H1 (cell line): ENCODE measurements at regions not wholly inside any gene's neighbourhood (a gene's known extent, or its start where the extent isn't known, plus 50 kb on each side); places are given as distances from the start of the nearest gene placed in this dataset.

ENCODE experiments used
- CTCF ChIA-PET: fragments of 300-600 bp; sonication (Branson Sonifier 250); formaldehyde crosslinking; loops from one replicate; lab custom pipeline; 2021; ENCODE audit not compliant: partially characterized antibody; lab: Charles Lee
- POLR2A ChIA-PET: fragments of 300-600 bp; sonication (Branson Sonifier 250); formaldehyde crosslinking; loops from one replicate; lab custom pipeline; 2021; ENCODE audit warnings: inconsistent platforms; ENCODE audit not compliant: partially characterized antibody; lab: Charles Lee
- DNase-seq, 2 experiments: peaks; one replicate each; pipeline versions ENCODE4 v3.0.0 to v3.0.0-alpha.2; 2010 to 2022; ENCODE audit warnings: low spot score in 2 of 2, low read depth in 1 of 2, mixed read lengths in 1 of 2
- FAIRE-seq: peaks from 2 replicates; lab custom pipeline; 2011; peaks lifted over from hg19 to GRCh38; lab: Jason Lieb, UNC
- H2AFZ ChIP-seq: 2 replicates; pipeline ENCODE4 v1.8.1; 2012; ENCODE audit warnings: low read length, inconsistent platforms
- H2AK5ac ChIP-seq: 2 replicates; pipeline ENCODE4 v1.6.1; 2013; ENCODE audit warnings: low read depth, low read length
- H2BK120ac ChIP-seq: replicated peaks from 2 replicates; pipeline ENCODE3; 2013; ENCODE audit warnings: low read depth, low read length, inconsistent platforms
- H2BK12ac ChIP-seq: 2 replicates; pipeline ENCODE4 v1.6.1; 2013; ENCODE audit warnings: low read depth, low read length
- H2BK15ac ChIP-seq: 2 replicates; pipeline ENCODE4 v1.6.1; 2013; ENCODE audit warnings: low read length
- H2BK20ac ChIP-seq: 2 replicates; pipeline ENCODE4 v1.6.1; 2013; ENCODE audit warnings: low read length
- H2BK5ac ChIP-seq: 2 replicates; pipeline ENCODE4 v1.6.1; 2013; ENCODE audit warnings: low read depth, low read length
- H3K14ac ChIP-seq: 2 replicates; pipeline ENCODE4 v1.6.1; 2013; ENCODE audit warnings: inconsistent platforms; ENCODE audit not compliant: insufficient read length
- H3K18ac ChIP-seq: 2 replicates; pipeline ENCODE4 v1.6.1; 2013; ENCODE audit warnings: low read length; ENCODE audit errors: extremely low read depth
- H3K23ac ChIP-seq: 2 replicates; pipeline ENCODE4 v1.6.1; 2013; ENCODE audit warnings: inconsistent platforms; ENCODE audit not compliant: insufficient read length
- H3K23me2 ChIP-seq: 2 replicates; pipeline ENCODE4 v1.6.1; 2013; ENCODE audit warnings: low read depth, low read length
- H3K27ac ChIP-seq: 2 replicates; pipeline ENCODE4 v1.6.1; 2011; ENCODE audit warnings: low read depth, low read length, inconsistent platforms
- H3K27me3 ChIP-seq, 4 experiments: replicated peaks in 1 of 4; 1 replicate in 1 of 4; 2 replicates in 3 of 4; pipeline versions ENCODE4 v1.6.1 to v1.8.1; 2011 to 2013; ENCODE audit warnings: low read length in 3 of 4, mild to moderate bottlenecking in 3 of 4, inconsistent platforms in 2 of 4, mixed read lengths in 2 of 4, moderate library complexity in 1 of 4; ENCODE audit not compliant: control insufficient read depth in 3 of 4, insufficient read depth in 3 of 4; ENCODE audit errors: extremely low read depth in 1 of 4
- H3K36me3 ChIP-seq, 4 experiments: 2 replicates each; pipeline versions ENCODE4 v1.6.1 to v1.8.1; 2011 to 2013; ENCODE audit warnings: mild to moderate bottlenecking in 4 of 4, low read length in 3 of 4, moderate library complexity in 2 of 4, control low read depth in 1 of 4, inconsistent platforms in 1 of 4; ENCODE audit not compliant: insufficient read depth in 4 of 4, control insufficient read depth in 2 of 4
- H3K4ac ChIP-seq: replicated peaks from 2 replicates; pipeline ENCODE3; 2013; ENCODE audit warnings: low read length, low read depth, mixed read lengths, inconsistent platforms; ENCODE audit not compliant: insufficient read length
- H3K4me1 ChIP-seq, 4 experiments: replicated peaks in 1 of 4; 1 replicate in 1 of 4; 2 replicates in 3 of 4; pipeline versions ENCODE4 v1.6.1 to v1.8.1; 2011 to 2013; ENCODE audit warnings: low read length in 3 of 4, inconsistent platforms in 2 of 4, mixed read lengths in 1 of 4; ENCODE audit not compliant: insufficient read depth in 4 of 4, control insufficient read depth in 3 of 4
- H3K4me2 ChIP-seq, 2 experiments: 2 replicates each; pipeline versions ENCODE4 v1.6.1 to v1.8.1; 2011 to 2013; ENCODE audit warnings: low read depth in 2 of 2, low read length in 2 of 2, control low read depth in 1 of 2, inconsistent platforms in 1 of 2, mild to moderate bottlenecking in 1 of 2; ENCODE audit not compliant: insufficient read depth in 1 of 2
- H3K4me3 ChIP-seq, 4 experiments: fragments of 200-600, 300-600 bp in 1 of 4; sonication (generic), shearing (Covaris generic), sonication (Bioruptor Twin) in 1 of 4; 2 replicates each; pipeline versions ENCODE4 v1.5.1 to v1.8.1; 2011 to 2016; ENCODE audit warnings: low read length in 4 of 4, low read depth in 3 of 4, control low read depth in 2 of 4, inconsistent platforms in 2 of 4, mild to moderate bottlenecking in 2 of 4, mixed read lengths in 1 of 4, moderate library complexity in 1 of 4; ENCODE audit not compliant: insufficient read depth in 2 of 4; ENCODE audit errors: extremely low read depth in 1 of 4
- H3K56ac ChIP-seq: replicated peaks from 2 replicates; pipeline ENCODE3; 2013; ENCODE audit warnings: low read depth, mild to moderate bottlenecking, mixed read lengths, low read length, inconsistent platforms; ENCODE audit not compliant: insufficient read length
- H3K79me1 ChIP-seq: 2 replicates; pipeline ENCODE4 v1.6.1; 2013; ENCODE audit warnings: low read depth, low read length, control low read depth
- H3K79me2 ChIP-seq, 2 experiments: 2 replicates each; pipeline versions ENCODE4 v1.6.1 to v1.8.1; 2012 to 2013; ENCODE audit warnings: low read length in 2 of 2, mild to moderate bottlenecking in 2 of 2, inconsistent platforms in 1 of 2; ENCODE audit not compliant: insufficient read depth in 2 of 2, control insufficient read depth in 1 of 2
- H3K9ac ChIP-seq, 4 experiments: replicated peaks in 1 of 4; 1 replicate in 1 of 4; 2 replicates in 3 of 4; pipeline versions ENCODE4 v1.6.1 to v1.8.1; 2011 to 2013; ENCODE audit warnings: low read depth in 3 of 4, low read length in 3 of 4, control low read depth in 2 of 4, mild to moderate bottlenecking in 2 of 4, moderate library complexity in 2 of 4, inconsistent platforms in 1 of 4; ENCODE audit errors: extremely low read depth in 1 of 4
- H3K9me3 ChIP-seq, 2 experiments: 2 replicates each; pipeline versions ENCODE4 v1.6.1 to v1.8.1; 2012 to 2013; ENCODE audit warnings: mild to moderate bottlenecking in 2 of 2, moderate library complexity in 2 of 2, control low read depth in 1 of 2, inconsistent platforms in 1 of 2, low read depth in 1 of 2, low read length in 1 of 2, mixed read lengths in 1 of 2; ENCODE audit not compliant: insufficient read depth in 2 of 2
- H4K20me1 ChIP-seq, 2 experiments: replicated peaks in 1 of 2; 2 replicates each; pipeline versions ENCODE3 to v1.8.1; 2011 to 2013; ENCODE audit warnings: inconsistent platforms in 2 of 2, low read length in 2 of 2, mild to moderate bottlenecking in 1 of 2; ENCODE audit not compliant: insufficient read depth in 2 of 2, control insufficient read depth in 1 of 2
- H4K5ac ChIP-seq: 2 replicates; pipeline ENCODE4 v1.6.1; 2013; ENCODE audit warnings: low read length, low read depth, mixed read lengths, inconsistent platforms; ENCODE audit not compliant: insufficient read length
- H4K8ac ChIP-seq: 2 replicates; pipeline ENCODE4 v1.8.0; 2013; ENCODE audit warnings: mild to moderate bottlenecking, moderate library complexity, low read length, inconsistent platforms; ENCODE audit not compliant: insufficient read depth; ENCODE audit errors: extremely low read depth
- H4K91ac ChIP-seq: replicated peaks from 2 replicates; pipeline ENCODE3; 2013; ENCODE audit warnings: low read length, mixed read lengths, inconsistent platforms; ENCODE audit not compliant: insufficient read length
- CBX8 ChIP-seq: fragments of 300-800, 300-1000 bp; sonication (generic); IDR thresholded peaks from 2 replicates; pipeline ENCODE4 v1.7.1; 2016; ENCODE audit warnings: low read depth, low read length, borderline replicate concordance
- CEBPB ChIP-seq: IDR thresholded peaks from 2 replicates; pipeline ENCODE4 v1.6.1; 2012; ENCODE audit warnings: low read depth, low read length
- CHD2 ChIP-seq: IDR thresholded peaks from 2 replicates; pipeline ENCODE4 v1.6.1; 2012; ENCODE audit warnings: low read length, improper control_type of control experiment
- GTF2F1 ChIP-seq: IDR thresholded peaks from 2 replicates; pipeline ENCODE4 v1.6.1; 2012; ENCODE audit warnings: low read depth, low read length, improper control_type of control experiment, borderline replicate concordance
- POU5F1 ChIP-seq: IDR thresholded peaks from 2 replicates; pipeline ENCODE4 v1.6.1; 2011; ENCODE audit warnings: low read depth, mild to moderate bottlenecking, low read length, moderate library complexity
- SIRT6 ChIP-seq: IDR thresholded peaks from one replicate; pipeline ENCODE4 v1.7.1; 2012; ENCODE audit warnings: low read length, inconsistent platforms
- SUZ12 ChIP-seq: fragments of 200-600 bp; sonication (generic); IDR thresholded peaks from 2 replicates; pipeline ENCODE4 v1.6.1; 2012; ENCODE audit warnings: mild to moderate bottlenecking, inconsistent platforms, low read length, moderate library complexity, mixed read lengths
- WGBS, 2 experiments: shearing (Covaris generic) in 1 of 2; methylation state at CpG; one replicate each; pipeline versions ENCODE4 v1.1.6 to v1.1.7; 2013 to 2015; ENCODE audit warnings: low lambda C conversion rate in 2 of 2, mixed read lengths in 2 of 2, inconsistent platforms in 1 of 2, low coverage in 1 of 2, missing lambda C conversion rate in 1 of 2; ENCODE audit not compliant: insufficient replicate concordance in 2 of 2, insufficient coverage in 1 of 2, insufficient read length in 1 of 2; ENCODE audit errors: extremely low coverage in 1 of 2, missing lambda C conversion rate in 1 of 2; 5-methylcytosine and 5-hydroxymethylcytosine counted together
- TF ChIP-seq, protein P1 (sequence below): IDR thresholded peaks from 2 replicates; pipeline ENCODE4 v1.6.1; 2012; ENCODE audit warnings: inconsistent platforms

DNA sequence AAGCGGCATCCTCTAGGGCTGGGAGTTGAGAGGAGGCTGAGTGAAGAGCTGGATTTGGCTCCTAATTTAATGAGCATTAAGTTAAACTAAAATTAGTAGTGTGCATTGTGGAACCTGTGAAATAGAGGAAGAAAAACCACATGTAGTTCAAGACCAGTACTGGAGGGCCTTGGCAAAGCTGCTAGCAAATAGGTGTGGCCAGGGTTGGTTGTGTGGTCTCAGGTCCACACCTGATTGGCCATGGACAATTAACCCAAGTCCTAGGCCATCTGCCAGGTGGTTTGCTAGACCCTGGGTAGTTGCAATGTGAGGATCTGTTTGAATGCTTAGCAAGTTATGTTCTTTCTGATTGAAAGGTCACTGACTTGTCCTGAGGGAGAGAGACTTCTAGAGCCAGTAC is 275.5 kb downstream of the PDCD6IP start:
- H4K5ac ChIP-seq: no peak overlapping the region
- no peak overlapping the region for H2BK5ac ChIP-seq
- H3K4me1 ChIP-seq: peaks cover 0 to 17% (median 9%) of the 10 kb centered on the region in 4 experiments; a peak in 5 of 7 replicates
- H3K23me2 ChIP-seq: no peaks in the 10 kb centered on the region
- no peak overlapping the region for H3K4ac ChIP-seq
- no peaks in the 10 kb centered on the region for H3K79me1 ChIP-seq
- H3K9ac ChIP-seq: no peak overlapping the region
- no peak overlapping the region for H2BK120ac ChIP-seq
- TF ChIP-seq SIRT6 (no peak), CBX8 (no peak), POU5F1 (no peak), CEBPB (no peak), GTF2F1 (no peak), SUZ12 (no peak), CHD2 (no peak)
- TF ChIP-seq, protein P1, sequence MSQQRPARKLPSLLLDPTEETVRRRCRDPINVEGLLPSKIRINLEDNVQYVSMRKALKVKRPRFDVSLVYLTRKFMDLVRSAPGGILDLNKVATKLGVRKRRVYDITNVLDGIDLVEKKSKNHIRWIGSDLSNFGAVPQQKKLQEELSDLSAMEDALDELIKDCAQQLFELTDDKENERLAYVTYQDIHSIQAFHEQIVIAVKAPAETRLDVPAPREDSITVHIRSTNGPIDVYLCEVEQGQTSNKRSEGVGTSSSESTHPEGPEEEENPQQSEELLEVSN: no peak
- 90% methylated on average over 1 of the region's 1 CpG; no CpG with 5 or more reads in 1 of the 2 experiments for WGBS, 2 experiments
- no peak overlapping the region for H3K56ac ChIP-seq
- H4K8ac ChIP-seq: no peak overlapping the region
- no peaks in the 10 kb centered on the region; a peak in 1 of 8 replicates for H3K36me3 ChIP-seq
- ChIA-PET CTCF (no interaction called here), POLR2A (no interaction called here)
- peaks cover 0 to 4% of the 10 kb centered on the region in 2 experiments; a peak in 1 of 4 replicates for H3K9me3 ChIP-seq
- DNase-seq: no peak
- 0 out of 2 replicates have a peak overlapping the region, but pooled peaks have one; percentile 11 for H2AFZ ChIP-seq
- no peak for FAIRE-seq
- H3K4me3 ChIP-seq: no peak overlapping the region
- no peak overlapping the region for H3K18ac ChIP-seq
- no peaks in the 10 kb centered on the region for H4K20me1 ChIP-seq
- H3K79me2 ChIP-seq: no peaks in the 10 kb centered on the region
- no peak overlapping the region for H2AK5ac ChIP-seq
- H3K27me3 ChIP-seq: no peaks in the 10 kb centered on the region
- H2BK20ac ChIP-seq: no peak overlapping the region; the same call in 1 of the 2 replicates
- H4K91ac ChIP-seq: no peak overlapping the region
- H3K23ac ChIP-seq: no peak overlapping the region
- no peak overlapping the region for H3K14ac ChIP-seq
- no peak overlapping the region for H2BK12ac ChIP-seq
- H3K27ac ChIP-seq: no peak overlapping the region
- H3K4me2 ChIP-seq: no peak overlapping the region
- H2BK15ac ChIP-seq: no peak overlapping the region
